GM21423 (cell line): ENCODE measurements at regions not wholly inside any gene's neighbourhood (a gene's known extent, or its start where the extent isn't known, plus 50 kb on each side); places are given as distances from the start of the nearest gene placed in this dataset.

Experiments used
- ATAC-seq: cut with Tn5 transposase; IDR thresholded peaks from one replicate; pipeline ENCODE4 v1.9.1; 2021; ENCODE audit warnings: mild to moderate bottlenecking, moderate library complexity; ENCODE audit not compliant: unreplicated experiment

- no peak for ATAC-seq
Measured at GRCh38 chr2:216745453-216745852, 50.1 kb upstream of the IGFBP5 start.
